NOMO-1 treated with DMSO at 0.1 percent for 48 hours (cell line): ENCODE measurements at regions not wholly inside any gene's neighbourhood (a gene's known extent, or its start where the extent isn't known, plus 50 kb on each side); places are given as distances from the start of the nearest gene placed in this dataset.
"Not testable (repeated sequence)": the region's sequence is repeated elsewhere in the genome, so short reads cannot be mapped to it uniquely, and the experiment has no call there.

Experiments used
- DNase-seq: peaks from one replicate; lab custom pipeline; 2025; ENCODE audit not compliant: unreplicated experiment; lab: John Stamatoyannopoulos, UW

DNA sequence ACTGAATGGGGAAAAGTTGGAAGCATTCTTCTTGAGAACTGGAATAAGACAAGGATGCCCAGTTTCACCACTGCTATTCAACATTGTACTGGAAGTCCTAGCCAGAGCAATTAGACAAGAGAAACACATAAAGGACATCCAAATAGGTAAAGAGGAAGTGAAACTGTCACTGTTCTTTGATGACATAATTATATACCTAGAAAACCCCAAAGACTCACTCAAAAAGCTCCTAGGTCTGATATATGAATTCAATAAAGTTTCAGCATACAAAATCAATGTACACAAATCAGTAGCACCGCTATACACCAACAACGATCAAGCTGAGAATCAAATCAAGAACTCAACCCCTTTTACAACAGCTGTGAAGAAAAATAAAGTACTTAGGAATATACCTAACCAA lies 157.3 kb upstream of the DDHD1 start:
- DNase-seq: peak; percentile 23

DNA sequence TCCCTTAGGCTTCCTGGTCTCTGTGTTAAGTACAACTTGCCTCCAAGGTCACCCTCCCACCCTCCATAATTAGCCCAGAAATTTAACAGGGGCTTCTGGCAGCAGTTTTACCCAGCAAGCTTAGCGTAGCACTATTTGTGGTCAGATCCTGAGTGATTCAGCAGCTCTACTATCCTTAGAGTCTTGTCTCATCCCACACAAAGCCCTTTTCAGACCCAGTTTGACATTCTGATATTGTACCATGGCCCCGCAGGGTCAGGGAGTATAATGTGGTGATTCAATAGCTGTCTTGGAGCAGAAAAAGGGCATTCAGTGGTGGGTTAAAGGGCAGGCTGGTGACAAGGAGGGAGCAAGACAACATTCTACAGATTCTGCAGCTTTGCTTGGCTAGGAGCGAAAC lies 153.8 kb upstream of the DDHD1 start:
- no peak for DNase-seq

DNA sequence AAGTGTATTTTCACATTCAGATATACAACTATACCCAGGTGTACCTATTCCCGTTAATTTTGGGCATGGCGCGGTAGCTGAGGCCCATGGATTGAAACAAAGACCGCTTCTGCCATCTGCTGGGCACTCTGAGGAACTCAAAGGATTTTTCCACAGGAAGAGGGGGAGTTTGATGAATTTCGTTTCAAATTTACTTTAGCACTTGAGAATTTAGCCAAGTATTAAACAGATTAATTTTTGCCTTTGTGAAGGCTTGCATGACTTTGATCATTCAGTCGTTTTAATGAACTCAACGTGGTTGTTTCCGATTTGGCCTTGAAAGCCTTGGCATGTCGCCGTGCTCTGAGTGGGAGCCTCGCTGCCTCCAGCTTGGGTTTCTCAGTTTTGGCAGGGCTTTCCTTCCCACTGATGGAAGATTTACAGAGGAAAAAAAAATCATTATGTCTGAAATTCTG lies 153.2 kb upstream of the DDHD1 start:
- peak; percentile 26 for DNase-seq

DNA sequence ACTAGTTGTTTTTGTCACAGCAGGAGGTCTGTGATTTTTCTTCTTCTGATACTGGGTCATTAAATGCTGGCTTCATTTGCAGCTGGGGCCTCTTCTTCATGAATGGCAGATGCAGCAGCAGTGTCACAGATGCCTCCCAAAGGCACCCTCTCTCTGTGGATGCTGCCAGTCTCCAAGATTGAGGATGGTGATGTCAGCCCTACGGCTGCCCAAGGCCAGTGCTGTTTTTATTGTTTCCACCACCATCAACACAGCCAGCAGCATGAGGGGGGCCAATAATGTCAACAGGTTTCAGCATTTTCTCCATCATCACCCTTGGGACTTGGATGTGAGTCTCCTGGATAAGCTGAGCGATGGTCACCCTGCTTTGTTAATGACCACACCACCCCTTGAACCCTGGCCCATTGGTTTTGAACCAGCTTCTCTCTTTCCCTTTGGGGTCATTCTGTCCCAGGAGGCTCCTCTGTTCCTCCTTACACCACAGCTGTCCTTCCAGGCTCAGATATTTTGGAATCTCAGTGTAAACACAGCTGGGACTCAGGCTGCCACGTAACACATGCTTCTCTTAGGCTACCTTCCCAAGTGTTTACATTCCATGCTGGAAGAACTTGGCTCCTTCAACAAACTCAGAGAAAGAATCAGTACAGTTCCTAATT lies 151.7 kb upstream of the DDHD1 start:
- DNase-seq: no peak

DNA sequence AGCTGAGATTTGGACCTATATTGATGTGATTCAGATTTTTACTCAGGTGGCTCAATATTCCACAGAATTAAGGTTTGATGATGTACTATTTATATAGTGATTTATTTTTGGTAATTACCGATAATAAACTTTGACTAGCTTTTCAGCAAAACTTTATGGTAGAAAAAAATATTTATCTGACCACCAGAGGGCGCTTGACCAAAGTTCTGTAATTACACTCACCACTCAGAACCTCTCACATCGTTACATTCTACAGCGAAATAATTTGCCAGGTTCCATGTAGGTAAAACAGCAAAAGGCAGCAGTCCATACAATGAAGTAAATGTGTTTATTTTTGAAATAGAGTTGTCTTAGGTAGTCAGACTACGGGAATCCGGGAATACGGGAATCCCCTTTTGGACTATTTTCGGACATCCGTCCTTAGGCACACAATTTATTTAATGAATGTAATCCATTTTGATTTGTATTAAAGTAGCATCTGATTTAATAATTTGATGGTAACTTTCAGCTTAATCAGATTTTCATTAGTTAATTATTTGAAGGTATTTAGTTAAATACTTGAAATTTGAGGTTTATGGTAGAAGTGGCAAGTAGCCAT lies 143.0 kb upstream of the DDHD1 start:
- peak; percentile 2 for DNase-seq

DNA sequence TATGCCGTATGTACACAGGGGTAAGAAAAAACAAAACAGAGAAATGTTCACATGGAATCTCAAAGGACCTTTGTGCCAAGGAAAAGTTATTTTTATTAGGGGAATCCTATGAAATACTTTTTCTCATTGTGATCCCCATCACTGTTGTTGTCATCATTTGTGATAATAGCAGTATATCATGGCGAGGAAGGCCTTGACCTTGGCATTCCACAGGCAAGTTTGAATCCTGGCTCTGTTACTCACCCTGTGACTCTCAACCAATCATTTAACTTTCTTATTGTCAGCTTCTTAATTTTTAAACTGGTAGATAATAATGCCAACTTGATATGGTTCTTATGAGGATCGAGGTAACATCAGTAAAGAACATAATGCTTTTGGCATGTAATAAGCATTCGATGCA lies 142.2 kb upstream of the DDHD1 start:
- no peak for DNase-seq

DNA sequence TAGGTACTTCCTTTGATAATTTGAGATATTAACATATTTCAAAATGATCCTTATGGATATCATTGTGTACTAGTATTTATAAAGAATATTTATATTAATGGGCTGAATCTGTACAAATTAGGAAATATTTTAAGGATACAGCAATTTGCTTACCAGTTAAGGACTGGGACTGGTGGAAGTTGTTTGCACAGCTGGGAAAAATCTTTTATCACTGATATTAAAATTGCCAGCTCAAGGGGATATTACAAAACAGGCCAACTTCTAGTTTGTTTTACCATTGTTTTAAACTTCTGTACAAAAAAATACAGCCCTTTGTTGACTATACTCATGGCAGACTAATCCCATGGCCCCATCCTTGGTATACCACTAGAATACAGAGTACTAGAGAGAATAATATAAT lies 133.2 kb upstream of the DDHD1 start:
- no peak for DNase-seq

DNA sequence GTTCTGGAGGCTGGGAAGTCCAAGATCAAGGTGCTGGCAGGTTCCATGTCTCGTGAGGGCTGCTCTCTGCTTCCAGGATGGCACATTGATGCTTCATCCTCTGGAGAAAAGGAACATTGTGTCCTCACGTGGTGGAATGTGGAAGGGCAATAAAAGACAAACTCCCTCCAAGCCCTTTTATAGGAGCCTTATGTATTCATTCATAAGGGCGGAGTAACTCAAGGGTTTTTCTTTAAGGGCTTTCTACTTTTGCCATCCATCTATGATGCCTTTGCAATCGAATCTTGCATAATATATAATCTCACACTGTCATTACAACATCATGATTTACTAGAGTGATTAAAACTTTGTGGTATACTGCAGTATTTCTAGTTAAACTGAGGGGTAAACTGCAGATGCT lies 132.7 kb upstream of the DDHD1 start:
- DNase-seq: peak; percentile 21

DNA sequence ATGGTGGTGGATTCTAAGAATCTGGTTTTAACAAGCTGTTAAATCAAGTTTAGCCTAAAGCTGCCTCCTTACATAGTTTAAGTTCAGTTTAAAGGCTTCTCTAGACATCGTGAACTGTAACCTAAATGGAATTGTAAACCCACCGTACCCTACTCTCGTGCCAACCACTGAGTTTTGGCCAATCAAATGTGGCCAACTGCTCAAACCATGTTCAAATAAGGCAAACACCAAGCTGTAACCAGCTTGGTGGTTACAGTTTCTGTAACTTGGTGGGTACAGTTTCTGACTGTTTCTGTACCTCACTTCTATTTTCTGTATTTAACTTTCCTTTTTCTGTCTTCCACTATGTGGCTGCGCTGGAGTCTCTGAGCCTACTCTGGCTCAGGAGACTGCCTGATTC lies 131.9 kb upstream of the DDHD1 start:
- DNase-seq: no peak

DNA sequence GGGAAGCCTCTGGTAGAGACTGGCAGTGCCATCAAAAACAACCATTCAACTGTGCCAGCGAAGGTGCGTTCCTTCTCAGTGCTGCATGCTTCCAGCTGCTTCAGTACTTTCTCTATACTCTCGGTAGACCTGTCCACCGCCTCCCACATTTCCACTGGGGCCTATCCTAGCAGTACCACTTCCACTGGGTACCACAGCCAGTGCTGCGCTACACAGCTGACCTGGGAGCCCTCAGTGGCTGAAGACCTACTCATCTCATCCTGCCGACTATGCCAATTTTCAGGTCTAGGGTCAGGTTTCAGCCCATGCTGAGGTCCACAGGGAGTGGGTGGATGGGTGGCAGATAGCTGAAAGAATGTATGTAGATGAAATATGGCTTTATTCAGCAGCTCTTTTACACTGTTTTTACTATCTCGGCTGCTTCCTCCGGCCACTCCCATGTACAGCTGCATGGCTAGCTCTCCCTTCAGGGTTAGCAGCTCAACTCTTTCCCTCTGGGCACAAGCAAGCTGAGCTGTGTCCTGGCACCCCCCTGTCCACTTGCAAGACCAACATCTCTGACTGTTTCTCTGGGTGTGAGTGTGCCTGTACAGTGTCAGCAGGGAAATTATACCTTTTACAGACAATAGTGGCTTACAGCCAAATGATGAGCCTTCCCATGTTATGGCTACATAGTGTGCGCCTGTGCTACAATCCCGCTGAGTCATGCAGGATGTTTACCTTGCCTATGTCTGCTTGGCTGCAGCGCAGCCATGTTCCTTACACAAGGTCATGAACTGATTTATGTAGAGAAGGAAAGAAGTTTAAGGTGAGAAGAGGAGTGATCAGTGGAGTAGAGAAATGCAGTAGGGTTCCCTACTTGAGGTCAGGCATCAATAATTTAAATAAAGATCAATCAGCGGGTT lies 125.7 kb upstream of the DDHD1 start:
- DNase-seq: no peak

DNA sequence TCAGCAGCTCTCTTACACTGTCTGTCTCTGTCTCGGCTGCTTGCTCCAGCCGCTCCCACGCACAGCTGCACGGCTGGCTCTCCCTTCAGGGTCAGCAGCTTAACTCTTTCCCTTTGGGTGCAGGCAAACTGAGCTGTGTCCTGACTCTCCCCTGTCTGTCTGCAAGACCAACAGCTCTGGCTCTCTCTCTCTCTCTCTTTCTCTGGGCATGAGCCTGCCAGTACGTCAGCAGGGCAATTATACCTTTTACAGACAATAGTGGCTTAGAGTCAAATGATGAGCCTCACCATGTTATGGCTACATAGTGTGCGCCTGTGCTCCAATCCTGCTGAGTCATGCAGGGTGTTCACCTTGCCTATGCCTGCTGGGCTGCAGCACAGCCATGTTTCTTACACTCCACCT lies 120.5 kb upstream of the DDHD1 start:
- DNase-seq: no peak

DNA sequence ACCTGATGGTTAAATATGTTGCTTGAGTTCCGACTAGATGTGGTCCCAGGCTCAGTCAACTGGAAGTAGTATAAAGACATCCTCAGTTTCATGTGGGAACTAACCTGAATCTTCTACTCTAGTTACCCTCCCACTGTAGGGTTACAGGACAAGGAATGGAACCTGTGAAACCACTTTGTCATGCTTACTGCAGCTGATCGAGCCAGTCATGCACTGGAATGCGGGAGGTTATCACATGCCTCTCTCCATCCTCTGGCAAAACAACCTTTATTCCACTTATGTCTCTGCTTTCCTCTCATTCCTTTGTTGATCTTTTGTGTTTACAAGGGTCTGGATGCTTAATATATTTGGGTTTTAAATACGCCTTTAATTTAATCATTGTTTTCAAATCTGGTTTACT lies 111.9 kb upstream of the DDHD1 start:
- DNase-seq: no peak

DNA sequence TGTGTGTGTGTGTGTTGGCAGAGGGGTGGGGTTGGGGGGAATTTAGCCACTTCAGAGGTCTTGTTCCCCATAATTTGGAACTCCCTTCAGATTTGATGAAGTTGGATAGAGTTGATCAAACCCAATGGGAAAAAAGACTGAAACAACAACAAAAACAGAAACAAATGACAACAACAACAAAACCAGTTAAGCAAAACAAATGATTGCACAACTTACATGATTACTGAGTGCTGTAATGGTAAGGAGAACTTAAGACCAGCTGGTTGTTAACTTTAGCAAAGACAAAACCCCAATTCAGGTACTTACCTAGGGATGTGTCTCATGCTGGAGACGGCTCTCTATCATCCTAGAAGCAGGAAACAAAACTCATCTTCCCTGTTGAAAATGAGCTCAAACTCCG lies 107.8 kb upstream of the DDHD1 start:
- DNase-seq: no peak

DNA sequence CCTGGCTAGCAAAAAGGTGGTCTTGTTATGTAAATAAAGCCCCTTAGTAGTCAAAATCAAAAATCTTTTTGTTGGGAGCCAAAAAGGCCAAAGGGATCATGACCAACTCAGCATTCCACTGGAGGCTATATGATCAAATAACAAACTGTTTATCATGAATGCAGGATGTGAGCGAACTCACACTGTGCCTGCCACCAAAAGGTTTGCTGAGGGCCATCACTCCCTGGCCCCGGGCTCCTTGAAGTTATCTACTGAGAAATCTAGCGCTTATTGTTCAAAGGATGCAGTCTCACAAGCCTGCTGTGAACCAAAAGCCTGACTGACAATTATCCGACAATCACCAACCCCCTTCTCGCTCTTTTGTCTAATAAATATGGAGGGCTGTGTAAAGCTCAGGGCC lies 107.2 kb upstream of the DDHD1 start:
- DNase-seq: no peak

DNA sequence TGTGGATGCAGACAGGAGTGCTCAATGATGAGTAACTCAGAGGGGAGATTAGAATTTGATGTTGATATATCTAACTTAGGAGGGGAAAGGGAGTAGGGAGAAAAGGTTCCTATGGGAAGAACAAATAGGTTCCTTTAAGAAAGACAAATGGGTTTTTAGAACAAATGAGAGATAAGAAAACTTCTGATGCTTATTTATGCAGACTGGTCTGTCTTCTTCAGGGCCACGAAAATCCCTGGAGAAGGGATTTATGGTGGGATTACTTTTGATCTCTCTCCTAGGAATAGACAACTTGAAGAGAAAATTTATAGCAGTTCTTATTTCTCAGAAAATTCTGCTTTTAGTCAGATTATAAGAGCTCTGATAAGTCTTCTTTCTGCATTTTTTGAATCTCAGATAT lies 99.0 kb upstream of the DDHD1 start:
- DNase-seq: no peak

DNA sequence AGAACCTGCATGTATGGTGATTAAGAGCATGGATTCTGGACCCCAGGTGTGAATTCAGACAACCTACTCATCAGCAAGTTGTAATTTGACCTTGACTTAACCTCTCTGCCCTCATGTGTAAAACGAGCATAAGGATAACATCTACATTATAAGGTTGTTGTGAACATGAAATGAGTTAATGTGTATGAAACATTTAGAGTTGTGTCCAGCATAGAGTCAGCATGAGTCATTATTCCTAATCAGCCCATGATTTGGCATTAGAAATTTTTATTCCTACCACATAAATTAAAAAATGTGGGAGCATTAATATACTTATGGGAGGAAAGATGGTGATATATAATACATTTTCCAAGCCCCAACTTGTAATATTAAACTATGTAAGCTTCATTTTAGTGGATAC lies 95.9 kb upstream of the DDHD1 start:
- DNase-seq: no peak

DNA sequence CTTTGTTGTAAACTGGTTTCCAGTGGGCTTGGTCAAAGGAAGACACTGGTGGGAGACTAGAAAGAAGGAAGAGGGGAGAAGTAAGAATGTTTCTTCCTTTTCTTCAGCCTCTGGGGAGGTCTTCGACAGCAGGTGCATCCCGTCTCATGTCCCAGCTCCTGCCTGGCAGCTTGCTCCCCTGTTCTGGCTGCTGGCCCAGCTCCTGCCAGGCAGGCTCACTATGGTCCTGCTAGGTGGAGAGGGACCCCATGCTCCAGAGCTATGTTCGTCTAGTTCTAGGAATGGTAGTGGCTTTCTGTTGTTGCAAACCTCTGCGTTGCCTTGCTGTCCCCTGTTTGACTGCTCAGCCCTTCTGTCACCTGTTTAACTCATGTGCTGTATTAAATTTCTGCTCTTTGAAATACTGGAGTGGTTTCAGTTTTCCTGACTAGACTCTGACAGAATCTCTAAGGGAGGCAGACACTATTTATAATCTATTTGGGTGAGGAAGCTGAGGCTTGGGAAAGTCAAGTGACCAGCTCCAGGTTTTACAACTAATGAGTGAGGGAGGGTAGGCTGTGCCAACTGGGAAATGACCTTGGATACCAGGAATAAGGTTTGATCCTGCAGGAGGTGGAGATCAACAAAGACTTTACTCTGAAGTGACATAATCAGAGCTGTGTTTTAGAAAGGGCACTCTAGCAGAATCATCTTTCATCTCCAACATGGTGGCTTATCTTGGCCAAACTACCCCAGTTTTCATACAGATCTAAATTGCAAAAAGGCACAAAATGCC lies 94.7 kb upstream of the DDHD1 start:
- no peak for DNase-seq

DNA sequence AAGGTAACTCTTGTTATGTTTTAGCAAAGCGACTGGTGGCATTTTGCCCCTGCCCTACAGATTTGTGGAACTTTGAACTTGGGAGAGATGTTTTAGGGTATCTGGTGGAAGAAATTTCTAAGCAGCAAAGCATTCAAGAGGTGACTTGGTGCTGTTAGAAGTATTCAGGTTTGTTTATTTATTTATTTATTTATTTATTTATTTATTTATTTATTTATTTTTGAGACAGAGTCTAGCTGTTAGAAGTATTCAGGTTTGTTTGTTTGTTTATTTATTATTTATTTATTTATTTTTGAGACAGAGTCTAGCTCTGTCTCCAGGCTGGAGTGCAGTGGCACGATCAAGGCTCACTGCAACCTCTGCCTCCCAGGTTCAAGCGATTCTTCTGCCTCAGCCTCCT lies 89.8 kb upstream of the DDHD1 start:
- DNase-seq: not testable (repeated sequence)

DNA sequence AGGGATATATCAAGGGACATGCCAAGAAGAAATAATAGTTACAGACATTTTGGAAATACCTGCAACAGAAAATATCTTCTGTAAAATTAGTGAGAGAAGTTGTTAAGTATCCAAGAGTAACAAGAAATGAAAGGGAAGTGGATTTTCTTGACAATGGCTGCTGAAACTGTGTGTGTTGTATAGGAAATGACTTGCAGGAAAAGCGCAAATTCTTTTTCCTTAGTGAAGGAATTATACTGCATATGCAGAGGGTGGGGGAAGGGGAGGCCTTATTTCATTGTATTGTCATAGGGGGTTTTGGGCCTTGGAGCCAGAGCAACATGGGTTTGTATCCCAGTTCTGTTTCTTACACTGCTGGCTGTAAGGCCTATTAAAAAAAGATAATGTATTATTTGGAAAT lies 84.4 kb upstream of the DDHD1 start:
- no peak for DNase-seq

DNA sequence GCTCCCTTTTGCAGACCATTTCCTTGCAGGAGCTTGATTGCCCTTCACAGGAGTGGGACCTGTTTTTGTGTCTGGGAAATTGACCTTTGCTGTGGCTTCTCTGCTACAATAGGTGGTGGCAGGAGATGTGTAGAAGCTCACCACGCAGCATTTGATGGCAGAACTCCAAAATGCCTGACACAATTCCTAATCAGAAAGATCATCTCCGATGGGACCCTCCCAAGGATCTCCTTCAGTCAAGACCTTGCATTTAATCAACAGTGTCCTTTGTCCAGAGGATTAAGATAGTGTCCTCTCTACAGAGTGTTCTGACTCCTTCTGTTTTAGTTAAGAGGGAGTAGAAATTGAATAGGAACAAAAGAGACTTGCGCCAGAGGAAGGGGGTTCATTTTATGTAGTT lies 83.6 kb upstream of the DDHD1 start:
- no peak for DNase-seq

DNA sequence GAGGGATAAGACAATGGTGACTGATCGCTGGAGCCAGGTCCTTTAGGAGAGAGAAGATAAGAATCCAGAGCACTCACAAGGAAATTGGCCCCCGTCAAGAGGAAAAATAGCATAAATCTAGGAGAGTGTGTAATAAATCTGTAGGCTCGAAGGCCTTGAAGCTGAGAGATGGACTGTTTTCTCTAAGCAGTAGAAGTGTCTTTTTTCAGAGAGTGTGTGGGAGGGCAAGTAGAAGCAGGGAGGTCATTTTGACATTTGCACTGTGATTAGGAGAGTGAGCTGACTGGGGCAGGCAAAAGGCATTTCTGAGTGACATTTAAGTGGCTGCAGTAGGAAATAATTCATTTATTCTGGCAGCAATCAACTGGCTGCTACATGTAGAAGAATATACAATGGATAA lies 78.0 kb upstream of the DDHD1 start:
- no peak for DNase-seq
